GF-D8 (cell line): ENCODE measurements at regions not wholly inside any gene's neighbourhood (a gene's known extent, or its start where the extent isn't known, plus 50 kb on each side); places are given as distances from the start of the nearest gene placed in this dataset.
"Not testable (repeated sequence)": the region's sequence is repeated elsewhere in the genome, so short reads cannot be mapped to it uniquely, and the experiment has no call there.

Experiments used
- DNase-seq: peaks from one replicate; lab custom pipeline; 2025; lab: John Stamatoyannopoulos, UW

DNA sequence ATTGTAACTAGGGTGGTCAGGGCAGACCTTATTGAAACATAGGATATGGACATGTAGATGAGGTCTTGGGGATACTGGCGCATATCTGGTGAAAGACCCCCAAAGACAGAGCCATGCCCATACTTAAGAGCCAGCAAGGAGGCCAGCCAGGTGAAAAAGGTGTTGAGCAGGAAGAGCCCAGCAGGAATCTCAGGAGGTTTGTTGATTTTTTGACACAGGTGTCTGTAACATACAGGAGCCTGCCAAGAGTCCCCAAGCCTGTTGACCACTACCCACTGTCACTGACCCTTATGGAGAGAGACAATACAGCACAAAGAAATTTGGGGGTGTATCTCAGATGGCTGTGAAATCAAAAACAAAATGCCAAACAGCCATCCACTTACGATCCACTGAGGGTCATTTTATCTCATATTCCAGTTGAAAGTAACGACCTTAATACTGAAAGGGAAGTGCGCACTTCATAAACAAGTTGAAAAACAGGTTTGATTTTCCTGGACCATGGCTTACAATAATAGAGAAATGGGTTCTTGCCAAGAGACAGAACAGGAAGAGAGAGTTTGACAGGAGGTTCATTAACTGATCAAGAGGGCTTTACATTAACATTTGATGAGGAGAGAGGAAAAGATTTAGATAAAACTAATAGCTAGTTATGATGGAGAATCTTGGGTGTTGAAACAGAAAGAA is 163.6 kb downstream of the GLUL start:
- DNase-seq = no peak

DNA sequence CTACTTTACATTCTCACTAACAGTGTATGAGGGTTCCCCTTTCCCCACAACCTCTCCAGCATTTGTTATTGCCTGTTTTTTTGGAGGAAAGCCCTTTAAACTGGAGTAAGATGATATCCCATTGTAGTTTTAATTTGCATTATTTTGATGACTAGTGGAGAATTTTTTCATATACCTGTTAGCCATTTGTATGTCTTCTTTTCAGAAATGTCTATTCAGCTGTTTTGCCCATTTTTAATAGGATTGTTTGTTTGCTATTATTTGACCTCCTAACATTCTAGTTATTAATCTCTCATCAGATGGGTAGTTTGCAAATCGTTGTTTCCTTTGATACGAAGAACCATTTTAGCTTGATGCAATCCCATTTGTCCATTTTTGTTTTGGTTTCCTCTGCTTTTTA is 165.0 kb downstream of the GLUL start:
- DNase-seq = no peak

DNA sequence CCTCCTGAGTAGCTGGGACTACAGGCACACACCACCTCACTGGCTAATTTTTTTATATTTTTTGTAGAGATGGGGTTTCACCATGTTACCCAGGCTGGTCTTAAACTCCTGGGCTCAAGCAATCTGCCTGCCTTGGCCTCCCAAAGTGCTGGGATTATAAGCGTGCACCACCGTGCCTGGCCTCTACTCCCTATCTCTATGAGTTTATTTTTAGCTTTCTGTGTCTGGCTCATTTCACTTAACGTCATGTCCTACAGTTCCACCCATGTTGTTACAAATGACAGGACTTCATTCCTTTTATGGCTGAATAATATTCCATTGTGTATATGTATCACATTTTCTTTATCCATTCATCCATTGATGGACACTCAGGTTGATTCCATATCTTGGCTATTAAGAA is 164.2 kb upstream of the ZNF648 start:
- DNase-seq = not testable (repeated sequence)

DNA sequence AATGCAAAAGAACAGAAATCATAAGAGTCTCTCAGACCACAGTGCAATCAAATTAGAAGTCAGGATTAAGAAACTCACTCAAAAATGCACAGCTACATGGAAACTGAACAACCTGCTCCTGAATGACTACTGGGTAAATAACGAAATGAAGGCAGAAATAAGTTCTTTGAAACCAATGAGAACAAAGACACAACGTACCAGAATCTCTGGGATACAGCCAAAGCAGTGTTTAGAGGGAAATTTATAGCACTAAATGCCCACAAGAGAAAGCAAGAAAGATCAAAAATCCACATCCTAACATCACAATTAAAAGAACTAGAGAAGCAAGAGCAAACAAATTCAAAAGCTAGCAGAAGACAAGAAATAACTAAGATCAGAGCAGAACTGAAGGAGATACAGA is 160.5 kb upstream of the ZNF648 start:
- DNase-seq = not testable (repeated sequence)

DNA sequence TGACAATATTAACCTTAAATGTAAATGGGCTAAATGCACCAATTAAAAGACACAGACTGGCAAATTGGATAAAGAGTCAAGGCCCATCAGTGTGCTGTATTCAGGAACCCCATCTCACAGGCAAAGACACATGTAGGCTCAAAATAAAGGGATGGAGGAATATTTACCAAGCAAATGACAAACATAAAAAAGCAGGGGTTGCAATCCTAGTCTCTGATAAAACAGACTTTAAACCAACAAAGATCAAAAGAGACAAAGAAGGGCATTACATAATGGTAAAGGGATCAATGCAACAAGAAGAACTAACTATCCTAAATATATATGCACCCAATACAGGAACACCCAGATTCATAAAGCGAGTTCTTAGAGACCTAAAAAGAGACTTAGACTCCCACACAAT is 159.9 kb upstream of the ZNF648 start:
- DNase-seq = not testable (repeated sequence)

DNA sequence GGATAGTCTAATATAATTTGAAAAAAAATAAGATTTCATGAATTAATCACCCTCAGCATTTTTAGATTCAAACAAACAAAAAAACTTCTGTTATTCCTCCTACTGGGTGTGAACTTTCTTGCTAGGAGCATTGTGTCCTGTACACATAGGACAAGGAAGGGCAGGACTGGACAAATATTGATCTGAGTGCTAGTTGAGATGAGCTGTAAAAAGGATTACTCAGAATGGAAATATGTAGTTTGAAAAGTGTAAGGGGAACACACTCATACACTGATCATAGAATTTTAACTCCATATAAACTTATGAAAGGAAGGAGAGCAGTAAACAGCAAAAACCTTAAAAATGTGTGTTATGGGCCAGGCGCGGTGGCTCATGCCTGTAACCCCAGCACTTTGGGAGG is 156.5 kb upstream of the ZNF648 start:
- DNase-seq = no peak

DNA sequence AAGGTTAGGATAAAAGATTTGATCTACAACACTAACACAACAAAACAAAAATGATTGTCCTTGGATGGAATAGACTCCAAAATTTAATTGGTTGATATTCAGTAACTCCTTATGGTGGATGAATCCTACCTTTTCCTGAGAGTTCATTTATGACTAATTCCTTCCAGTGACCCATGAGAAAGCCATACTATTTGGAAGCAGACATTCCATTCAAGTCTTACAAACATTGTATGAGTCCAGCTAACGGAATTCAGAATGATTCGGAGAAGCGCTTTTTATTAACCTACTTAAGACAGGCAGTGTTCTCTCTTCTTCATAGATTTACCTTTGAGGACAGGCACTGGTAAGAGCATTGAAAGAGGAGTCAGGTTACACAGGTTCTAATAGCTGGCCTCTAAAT is 155.6 kb upstream of the ZNF648 start:
- DNase-seq = no peak

DNA sequence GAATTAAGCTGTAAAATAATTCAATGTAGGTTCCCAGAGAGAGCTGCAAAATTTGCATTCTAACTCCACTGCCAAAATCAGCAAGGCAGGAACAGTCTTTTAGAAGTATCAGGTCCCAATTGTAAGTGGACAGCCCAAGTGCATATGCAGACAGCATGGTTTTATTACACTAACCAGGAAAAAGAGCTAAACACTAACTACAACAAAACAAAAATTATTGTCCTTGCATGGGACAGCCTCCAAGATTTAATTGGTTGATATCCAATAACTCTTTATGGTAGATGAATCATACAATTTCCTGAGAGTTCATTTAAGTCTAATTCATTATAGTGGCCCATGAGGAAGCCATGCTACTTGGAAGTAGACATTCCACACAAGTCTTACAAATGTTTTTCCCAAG is 154.3 kb upstream of the ZNF648 start:
- no peak for DNase-seq

DNA sequence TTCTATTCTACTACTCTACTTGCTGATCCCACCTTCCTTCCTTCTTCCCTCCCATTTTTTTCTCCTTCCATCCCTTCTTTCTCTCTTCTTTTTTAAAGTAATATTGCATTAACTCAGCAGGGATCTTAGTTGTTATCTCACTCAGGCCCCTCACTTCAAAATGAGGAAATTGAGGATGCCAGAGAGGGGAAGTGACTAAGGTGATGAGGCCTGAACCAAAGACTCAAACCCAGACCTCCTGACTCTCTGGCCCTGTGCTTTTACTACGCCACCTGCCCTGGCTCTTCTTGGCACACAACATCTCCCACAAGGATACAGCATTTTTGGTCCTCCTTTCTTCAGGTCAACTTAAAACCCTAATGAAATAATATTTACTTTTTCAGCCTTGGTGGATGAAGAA is 151.7 kb upstream of the ZNF648 start:
- DNase-seq = no peak

DNA sequence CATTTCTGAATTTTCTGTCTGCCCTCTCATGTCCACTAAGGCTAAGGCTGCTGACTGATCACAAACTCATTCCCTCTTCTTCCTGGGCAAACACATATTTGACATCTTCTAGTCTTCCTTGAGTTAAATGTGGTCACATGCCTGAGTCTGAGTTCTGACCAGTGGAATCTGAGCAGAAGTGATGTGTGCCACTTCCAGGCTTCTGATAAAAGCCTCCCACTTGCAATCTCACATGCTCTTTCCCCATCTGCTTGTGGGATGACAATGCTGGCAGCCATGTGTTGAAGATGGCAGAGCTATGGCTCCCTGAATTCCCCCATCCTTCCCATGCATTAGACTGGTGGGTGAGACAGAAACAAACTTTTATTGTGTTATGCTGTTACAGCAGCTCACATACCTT is 149.9 kb upstream of the ZNF648 start:
- no peak for DNase-seq

DNA sequence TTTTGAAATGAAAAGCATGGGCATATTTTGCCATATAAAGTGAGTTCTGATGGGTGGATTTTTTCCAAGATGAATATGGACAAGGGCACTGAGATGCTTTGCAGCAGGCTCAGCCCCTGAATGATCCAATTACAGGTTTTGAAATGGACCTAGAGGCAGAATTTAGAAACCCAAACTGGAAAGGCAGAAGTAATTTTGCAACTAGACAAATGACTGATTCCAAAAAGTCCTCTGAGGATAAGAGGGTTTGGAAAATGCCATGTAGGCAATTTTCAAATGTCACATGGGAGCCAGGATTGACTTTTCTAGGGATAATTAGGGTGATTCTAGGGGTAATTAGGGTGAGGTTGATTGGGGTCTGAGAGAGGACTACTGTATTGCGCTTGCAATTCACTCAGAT is 148.9 kb upstream of the ZNF648 start:
- DNase-seq = no peak

DNA sequence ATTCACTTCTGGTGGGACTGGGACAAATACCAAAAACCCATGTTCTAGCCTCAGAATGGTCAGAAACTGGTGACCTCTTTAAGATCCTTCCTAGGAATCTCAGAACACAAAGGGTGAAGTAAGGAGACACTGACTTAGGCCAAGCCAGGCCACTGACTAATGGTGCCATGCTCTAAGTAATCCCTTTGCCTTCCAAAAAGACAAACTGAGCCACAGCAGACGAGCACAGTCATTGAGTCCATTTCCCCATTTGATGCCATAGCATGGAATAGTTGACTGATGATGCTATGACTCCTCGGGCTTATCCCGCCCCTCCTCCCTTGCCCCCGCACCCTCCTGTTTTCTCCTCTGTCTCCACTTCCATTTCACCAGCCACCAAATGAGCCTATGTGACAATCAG is 145.8 kb upstream of the ZNF648 start:
- DNase-seq = no peak

DNA sequence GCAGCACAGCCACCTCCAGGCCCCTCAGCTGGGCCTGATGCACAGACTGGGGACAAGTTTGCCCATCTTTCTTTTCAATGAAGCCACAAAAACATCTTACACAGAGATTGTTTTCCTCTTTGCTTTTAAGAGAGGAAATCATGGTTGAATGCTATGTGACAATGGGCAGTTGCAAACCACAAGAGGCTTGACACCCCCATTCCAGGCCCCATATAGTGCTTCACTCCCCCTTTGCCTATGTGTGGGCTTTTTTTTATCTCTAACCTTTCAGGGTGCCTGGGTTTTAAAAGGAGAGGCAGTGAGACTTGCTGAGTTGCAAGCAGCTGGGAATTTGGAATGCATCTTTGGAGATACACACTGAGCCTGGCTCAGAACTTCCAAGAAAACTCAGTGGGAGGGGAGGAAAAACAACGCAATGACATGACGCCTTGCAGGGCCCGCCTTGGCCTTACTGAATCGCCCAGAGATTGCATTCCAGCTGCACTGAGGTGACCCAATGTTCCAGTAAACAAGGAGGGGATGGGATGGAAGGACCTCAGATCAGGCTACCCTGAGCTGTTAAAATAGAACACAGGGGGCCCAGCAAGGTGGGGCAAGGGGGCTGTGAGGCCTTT is 145.2 kb upstream of the ZNF648 start:
- DNase-seq = no peak

DNA sequence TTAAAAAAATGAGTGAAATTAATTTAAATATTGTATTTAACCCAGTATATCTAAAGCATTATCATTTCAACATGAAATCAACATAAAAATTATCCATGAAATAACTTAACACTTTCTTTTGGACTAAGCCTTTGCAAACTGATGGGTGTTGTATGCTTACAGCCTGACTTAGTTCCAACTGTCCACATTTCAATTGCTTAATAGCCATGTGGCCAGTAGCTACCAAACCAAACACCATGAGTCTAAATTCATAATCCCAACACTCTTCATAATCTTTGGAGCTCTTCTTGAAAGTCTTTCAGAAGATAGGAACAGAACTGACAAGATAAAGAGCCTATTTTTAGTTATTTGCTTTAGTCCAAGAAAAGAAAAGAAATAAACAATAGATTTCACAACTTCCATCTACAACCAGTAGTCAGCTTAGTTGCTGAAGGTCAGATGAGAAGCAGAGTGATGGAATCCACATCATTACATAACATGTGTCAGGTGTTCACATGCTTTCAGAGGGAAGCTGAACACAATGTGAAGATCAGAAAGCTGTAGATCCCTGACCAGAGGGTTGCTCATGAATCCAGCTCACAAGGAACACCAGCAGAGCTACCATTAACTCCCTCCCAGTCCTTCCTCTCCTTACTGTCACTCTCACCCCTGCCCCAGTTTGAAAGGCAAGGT is 144.0 kb upstream of the ZNF648 start:
- DNase-seq = no peak

DNA sequence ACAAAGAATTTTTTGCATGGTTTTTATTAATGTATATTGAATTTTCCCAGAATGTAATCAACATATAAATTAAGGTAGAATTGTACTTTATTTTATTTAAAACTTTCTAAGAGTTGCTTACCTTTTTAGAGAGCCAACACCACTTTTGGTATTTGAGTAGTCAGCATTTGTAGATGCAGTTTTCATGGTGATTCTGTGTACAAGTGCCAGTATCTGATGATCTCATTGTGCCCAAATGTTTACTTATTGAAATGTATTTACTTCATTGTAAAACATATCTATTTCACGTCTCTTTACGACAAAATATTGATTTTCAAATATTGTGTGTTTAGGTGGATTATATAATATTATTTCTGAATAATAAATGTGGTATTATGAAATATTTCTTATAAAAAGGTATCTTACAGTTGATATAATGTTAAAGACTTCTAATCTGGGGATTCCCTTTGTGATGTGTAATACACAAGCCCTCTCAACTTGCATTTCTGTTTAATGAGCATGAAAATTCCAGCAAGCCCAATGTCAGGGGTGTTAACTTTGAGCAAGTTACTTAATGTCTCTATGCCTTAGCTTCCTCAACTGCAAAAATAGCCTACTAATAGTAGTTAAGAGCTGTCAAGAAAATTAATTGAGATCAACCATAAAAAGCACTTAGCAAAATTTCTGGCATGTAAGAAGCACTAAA is 141.8 kb upstream of the ZNF648 start:
- DNase-seq = no peak

DNA sequence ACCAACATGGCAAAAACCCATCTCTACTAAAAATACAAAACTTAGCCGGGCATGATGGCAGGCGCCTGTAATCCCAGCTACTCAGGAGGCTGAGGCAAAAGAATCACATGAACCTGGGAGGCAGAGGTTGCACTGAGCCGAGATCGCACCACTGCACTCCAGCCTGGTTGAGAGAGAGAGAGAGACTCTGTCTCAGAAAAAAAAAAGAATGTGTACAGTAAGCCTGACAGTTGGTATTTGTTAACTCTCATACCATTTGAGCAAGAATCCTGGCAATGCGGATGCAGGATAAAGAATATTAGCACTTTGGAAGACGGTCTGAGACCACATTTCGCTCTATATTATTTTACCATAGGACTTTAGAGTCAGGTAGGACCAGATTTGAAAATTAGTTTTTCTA is 140.0 kb upstream of the ZNF648 start:
- not testable (repeated sequence) for DNase-seq

DNA sequence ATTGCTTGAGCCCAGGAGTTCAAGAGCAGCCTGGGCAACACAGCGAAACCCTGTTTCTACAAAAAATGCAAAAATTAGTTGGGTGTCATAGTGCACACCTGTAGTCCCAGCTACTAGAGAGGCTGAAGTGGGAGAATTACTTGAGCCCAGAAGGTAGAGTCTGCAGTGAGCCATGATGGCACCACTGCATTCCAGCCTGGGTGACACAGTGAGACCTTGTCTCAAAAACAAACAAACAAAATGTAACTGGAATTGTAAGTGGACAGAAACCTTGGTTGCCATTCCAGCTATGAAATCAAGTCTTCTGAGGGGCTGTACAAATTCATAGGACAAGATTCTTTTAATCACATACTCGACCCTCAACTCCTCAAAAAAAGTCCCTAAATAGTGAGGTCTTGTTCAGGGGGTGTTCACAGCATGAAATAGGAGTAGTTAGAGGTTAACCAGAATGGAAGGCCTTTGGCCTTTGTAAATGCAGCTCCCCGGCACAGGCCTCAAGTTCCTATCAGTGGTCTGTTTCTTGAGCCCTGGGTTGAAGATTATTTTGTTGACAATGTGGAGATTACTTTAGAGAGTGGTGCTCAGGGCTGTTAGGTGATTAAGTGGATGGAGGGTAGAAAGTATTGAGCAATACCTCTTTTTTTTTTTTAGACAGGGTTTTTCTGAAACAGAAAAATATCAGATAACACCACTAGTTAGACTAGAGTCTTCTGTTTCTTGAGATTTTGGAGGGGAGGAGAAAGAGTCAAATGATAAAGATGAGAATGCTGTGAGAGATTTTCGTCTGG is 138.7 kb upstream of the ZNF648 start:
- no peak for DNase-seq

DNA sequence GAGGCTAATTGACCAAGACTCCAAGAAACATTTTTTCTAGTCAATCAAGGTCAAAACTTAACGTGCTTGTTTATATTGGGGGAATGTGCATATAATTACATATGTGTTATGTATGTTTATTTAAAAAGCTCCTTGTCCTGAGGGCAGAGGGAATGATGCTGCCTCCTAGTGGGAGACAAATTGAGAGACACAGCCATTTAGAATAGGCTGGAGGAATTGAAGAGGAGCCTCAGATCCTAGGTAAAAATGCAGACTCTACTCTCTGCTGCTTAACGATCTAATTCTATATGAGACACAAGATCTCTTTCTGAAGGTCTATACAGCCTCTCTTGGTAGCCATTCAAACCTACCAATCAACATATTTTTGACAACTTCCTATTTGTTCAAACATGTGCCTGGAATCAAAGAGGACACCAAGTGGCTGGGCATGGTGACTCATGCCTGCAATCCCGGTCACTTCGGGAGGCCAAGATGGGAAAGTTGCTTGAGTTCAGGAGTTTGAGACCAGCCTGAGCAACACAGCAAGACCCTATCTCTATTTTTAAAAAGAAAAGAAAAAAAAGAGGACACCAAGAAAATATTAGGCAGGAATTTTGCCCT is 136.6 kb upstream of the ZNF648 start:
- no peak for DNase-seq

DNA sequence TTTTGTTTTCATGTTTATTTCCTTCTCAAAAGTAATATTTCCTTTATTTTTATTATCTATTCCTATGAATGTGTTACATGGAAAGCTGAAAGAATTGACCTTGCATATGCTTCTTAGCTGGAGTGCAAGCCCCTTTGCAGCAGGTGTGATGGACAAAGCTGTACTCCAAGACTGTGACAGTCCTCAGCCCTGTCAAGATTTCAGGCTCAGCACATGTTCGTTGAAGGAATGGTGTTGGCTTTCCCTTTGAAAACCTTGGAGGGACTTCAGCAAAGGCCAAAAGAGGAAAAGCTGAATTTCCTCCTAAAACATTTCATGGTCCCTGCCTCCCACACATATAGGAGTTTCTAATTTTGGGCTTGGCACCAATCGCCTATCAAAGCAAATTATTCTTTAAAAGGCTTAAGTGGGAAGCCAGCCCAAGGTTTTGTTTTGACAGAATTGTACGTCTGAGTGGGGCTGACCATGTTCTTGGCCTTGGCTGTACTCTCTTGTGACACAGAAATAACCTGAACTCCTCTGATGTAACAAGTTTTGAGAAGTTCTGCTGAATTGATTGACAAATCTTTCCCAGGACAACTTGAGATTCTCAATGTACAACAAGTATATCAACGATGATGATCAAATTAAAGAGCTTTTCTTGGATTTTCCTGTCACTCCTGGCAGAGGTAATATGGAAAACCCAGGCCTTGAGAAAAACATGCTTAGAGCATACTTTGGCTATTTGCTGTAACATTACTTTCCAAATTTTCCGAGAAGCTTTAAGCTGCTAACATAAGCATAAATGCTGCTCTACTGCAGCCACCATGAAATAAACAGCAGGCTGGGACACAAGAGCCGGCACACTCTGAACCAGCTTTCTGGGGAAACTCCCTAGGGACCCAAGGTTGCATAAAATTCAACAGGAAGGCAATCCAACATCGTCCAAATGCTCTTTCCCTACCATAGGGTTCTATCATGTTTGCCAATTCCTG is 135.7 kb upstream of the ZNF648 start:
- no peak for DNase-seq

DNA sequence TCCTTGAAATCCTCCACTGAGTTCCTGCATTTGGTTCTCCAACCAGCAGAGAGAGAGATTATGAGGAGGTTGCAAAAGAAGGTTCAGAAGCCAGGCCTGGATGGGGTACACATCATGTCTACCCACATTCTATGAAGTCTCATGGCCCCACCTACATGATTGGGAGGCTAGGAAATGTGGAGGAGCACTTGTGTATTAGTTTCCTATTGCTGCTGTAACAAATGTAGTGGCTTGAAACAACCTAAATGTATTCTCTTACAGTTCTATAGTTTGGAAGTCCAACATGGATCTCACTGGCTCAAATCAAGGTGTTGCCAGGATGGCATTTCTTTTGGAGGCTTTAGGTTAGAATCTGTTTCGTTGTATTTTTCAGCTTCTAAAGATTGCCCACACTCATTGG is 134.2 kb upstream of the ZNF648 start:
- no peak for DNase-seq
